ENCODE measurements at regions not wholly inside any gene's neighbourhood (a gene's known extent, or its start where the extent isn't known, plus 50 kb on each side); places are given as distances from the start of the nearest gene placed in this dataset.
A peak's percentile ranks its signal among the peaks of the same experiment; 100 is the strongest.

DNA sequence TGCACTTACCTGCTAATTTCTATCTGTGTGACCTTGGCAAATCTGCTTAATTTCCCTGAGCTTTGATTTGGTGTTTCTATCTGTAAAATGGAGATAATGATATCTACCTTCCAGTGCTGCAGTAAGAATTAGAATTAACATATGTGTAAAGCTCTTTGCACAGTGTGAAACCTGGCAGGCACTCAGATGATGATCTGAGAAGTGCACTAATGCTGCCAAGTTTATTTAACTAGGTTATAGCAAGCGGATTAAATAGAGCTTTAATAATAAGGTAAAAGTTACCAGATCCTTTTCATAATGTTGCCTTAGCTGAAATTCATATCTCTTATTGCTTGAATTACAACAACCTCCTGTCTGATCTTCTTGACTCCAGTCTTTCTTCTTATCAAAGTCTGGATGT lies 315.3 kb upstream of the CD180 start:
- CTCF ChIA-PET: no interaction called here
- peaks cover 11% of the 10 kb centered on the region for H3K27me3 Mint-ChIP-seq
- H3K27ac Mint-ChIP-seq: no peak overlapping the region
- DNase-seq (no peak), ATAC-seq (no peak)
- H3K4me1 Mint-ChIP-seq: peaks cover 47% of the 10 kb centered on the region
- no peak overlapping the region for H3K4me3 Mint-ChIP-seq
- H3K36me3 Mint-ChIP-seq: peaks cover 17% of the 10 kb centered on the region
- peaks cover 2% of the 10 kb centered on the region for H3K9me3 Mint-ChIP-seq (ENCODE audit: low read depth)

DNA sequence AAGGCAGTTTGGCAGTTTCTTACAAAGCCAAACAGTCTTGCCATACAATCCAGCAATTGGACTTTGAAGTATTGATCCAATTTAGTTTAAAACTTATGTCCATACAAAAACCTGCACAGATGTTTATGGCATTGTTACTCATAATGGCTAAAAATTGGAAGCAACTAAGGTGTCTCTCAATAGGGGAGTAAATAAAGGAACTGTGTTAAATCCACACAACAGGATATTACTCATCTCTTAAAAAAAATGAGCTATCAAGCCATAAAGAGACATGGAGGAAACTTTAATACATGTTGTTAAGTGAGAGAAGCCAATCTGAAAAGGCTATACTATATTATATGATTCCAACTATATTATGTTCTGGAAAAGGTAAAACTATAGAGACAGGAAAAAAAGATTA lies 313.6 kb upstream of the CD180 start:
- peaks cover 9% of the 10 kb centered on the region for H3K27me3 Mint-ChIP-seq

DNA sequence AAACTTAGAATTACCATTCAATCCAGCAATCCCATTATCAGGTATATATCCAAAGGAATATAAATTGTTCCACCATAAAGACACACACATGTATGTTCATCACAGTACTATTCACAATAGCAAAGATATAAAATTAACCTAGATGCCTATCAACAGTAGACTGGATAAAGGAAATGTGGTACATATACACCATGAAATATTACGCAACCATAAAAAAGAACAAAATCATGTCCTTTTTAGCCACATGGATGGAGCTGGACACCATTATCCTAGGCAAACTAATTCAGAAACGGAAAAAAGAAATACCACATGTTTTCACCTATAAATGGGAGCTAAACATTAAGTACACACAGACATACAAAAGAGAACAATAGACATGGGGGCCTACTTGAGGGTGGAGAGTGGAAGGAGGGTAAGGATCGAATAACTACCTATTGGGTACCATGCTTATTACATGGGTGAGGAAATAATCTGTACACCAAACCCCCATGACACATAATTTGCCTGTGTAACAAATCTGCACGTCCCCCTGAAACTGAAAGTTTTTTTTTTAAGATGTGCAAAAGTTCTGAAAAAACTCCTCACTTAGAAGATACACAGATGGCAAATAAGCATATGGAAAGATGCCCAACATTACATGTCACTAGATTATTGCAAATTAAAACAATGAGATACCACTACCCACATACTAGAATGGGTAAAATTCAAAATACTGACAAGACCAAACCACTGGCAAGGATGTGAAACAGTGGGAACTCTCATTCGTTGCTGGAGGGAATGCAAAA lies 313.0 kb upstream of the CD180 start:
- Mint-ChIP-seq H3K36me3 (peaks cover 13% of the 10 kb centered on the region), H3K4me1 (peaks cover 27% of the 10 kb centered on the region), H3K9me3 (ENCODE audit: low read depth) (peaks cover 2% of the 10 kb centered on the region), H3K27me3 (peaks cover 9% of the 10 kb centered on the region), H3K27ac (peak overlapping the region; percentile 31), H3K4me3 (no peak overlapping the region)
- ATAC-seq (peak; percentile 9), DNase-seq (no peak)
- CTCF ChIA-PET: no interaction called here

More for the DNA sequence above, 313.6 kb upstream of the CD180 start:
- Mint-ChIP-seq H3K4me1 (peaks cover 33% of the 10 kb centered on the region), H3K27ac (no peak overlapping the region), H3K9me3 (ENCODE audit: low read depth) (peaks cover 2% of the 10 kb centered on the region), H3K36me3 (peaks cover 13% of the 10 kb centered on the region), H3K4me3 (no peak overlapping the region)
- CTCF ChIA-PET: no interaction called here
- DNase-seq (no peak), ATAC-seq (peak; percentile 25)

DNA sequence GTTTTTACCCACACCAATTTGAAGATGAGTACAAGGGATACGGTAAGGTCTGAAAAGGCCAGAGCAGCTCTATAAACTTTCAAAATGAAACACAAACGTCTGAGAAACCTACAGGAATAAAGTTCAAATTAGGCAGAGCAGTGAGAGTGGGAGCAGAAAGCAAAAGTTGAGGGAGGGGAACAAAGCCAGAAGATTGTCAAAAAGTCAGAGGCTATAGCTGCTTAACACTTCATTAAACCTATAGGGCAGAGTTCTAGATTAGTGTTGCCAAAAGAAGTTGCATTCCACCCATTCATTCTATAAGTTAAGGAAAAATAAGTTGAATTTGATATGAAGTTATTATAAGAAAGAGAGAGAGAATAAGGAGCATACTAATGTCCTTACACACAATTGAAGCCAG lies 309.6 kb upstream of the CD180 start:
- no peak for DNase-seq
- H3K27ac Mint-ChIP-seq: no peak overlapping the region
- H3K36me3 Mint-ChIP-seq: peaks cover 3% of the 10 kb centered on the region
- peaks cover 12% of the 10 kb centered on the region for H3K27me3 Mint-ChIP-seq
- peaks cover 14% of the 10 kb centered on the region for H3K4me1 Mint-ChIP-seq
- CTCF ChIA-PET: no interaction called here
- no peak for ATAC-seq
- peaks cover 2% of the 10 kb centered on the region for H3K9me3 Mint-ChIP-seq (ENCODE audit: low read depth)
- H3K4me3 Mint-ChIP-seq: no peak overlapping the region

DNA sequence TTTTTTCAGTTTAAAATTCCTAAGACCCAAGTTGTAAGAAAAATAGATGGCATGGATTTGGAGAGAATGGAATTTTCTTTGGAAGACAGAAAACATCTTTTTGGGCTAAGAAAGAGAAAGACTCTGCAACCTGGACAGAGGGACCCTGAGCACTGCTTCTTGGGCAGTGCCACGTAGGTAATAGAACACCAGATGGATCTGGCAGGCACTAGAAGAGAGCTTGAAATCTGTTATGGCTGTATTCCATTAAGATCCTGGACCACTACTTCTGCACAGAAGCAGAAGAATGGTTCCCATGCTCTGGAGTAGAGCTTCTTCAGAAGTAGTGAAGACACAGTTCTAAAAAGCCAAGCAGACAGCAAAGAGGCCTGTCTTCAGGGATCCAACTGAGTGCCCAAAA lies 306.4 kb upstream of the CD180 start:
- Mint-ChIP-seq H3K27ac (no peak overlapping the region), H3K4me1 (no peaks in the 10 kb centered on the region), H3K27me3 (peaks cover 14% of the 10 kb centered on the region), H3K9me3 (ENCODE audit: low read depth) (peaks cover 2% of the 10 kb centered on the region), H3K36me3 (peaks cover 8% of the 10 kb centered on the region), H3K4me3 (no peak overlapping the region)
- CTCF ChIA-PET: interaction anchor here (1.7 kb wide), 1 partner anchor 751 kb away, joined by 5 read pairs; no protein-coding TSS in a partner anchor
- DNase-seq: no peak
- ATAC-seq: no peak

DNA sequence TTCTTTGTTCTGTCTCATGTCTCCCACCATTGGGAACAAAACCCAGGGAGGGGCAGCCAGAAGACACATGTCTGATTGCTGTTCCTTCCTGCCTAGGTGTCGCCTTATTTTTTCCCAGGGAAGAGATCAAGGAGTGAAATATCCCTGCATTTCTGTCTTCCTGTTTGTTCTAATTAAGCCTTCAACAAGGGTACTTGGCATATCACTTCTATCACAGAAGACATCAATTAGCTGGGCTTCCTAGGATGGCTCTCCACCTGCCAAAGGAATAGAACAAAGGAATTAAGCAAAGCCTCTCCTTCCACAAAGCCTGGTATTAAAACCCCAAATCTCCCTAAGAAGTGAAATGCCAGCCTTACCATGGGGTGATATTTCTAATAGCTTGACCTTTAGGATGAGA lies 299.5 kb upstream of the CD180 start:
- ATAC-seq (no peak), DNase-seq (no peak)
- no peaks in the 10 kb centered on the region for H3K4me1 Mint-ChIP-seq
- no peak overlapping the region for H3K4me3 Mint-ChIP-seq
- H3K27ac Mint-ChIP-seq: no peak overlapping the region
- H3K27me3 Mint-ChIP-seq: peaks cover under 1% of the 10 kb centered on the region
- H3K9me3 Mint-ChIP-seq (ENCODE audit: low read depth): peaks cover 2% of the 10 kb centered on the region
- H3K36me3 Mint-ChIP-seq: peaks cover 8% of the 10 kb centered on the region
- CTCF ChIA-PET: no interaction called here

DNA sequence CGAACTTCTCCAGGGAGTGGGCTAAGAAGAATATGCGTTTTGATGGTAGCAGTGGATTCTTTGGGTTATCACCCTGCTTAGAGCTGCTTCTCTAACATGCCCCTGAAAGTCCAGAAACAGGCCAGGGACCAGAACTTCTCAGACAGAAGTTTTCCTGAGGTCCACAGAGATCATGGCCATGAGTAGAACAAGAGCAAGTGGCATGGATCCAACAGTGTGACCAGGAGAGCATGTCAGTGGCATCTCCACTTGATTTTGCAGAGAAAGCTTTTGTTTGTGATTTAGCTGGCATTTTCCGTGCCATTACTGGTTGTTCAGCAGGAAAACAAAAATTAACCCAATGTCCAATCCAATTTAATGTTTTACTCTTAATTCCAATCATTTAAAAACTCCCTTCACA lies 298.5 kb upstream of the CD180 start:
- Mint-ChIP-seq H3K27ac (no peak overlapping the region), H3K4me3 (no peak overlapping the region), H3K36me3 (peaks cover 3% of the 10 kb centered on the region), H3K27me3 (no peaks in the 10 kb centered on the region), H3K9me3 (ENCODE audit: low read depth) (peaks cover 2% of the 10 kb centered on the region), H3K4me1 (no peaks in the 10 kb centered on the region)
- ATAC-seq (no peak), DNase-seq (no peak)
- CTCF ChIA-PET: interaction anchor here (1.2 kb wide), 1 partner anchor 791 kb away, joined by 3 read pairs; no protein-coding TSS in a partner anchor

DNA sequence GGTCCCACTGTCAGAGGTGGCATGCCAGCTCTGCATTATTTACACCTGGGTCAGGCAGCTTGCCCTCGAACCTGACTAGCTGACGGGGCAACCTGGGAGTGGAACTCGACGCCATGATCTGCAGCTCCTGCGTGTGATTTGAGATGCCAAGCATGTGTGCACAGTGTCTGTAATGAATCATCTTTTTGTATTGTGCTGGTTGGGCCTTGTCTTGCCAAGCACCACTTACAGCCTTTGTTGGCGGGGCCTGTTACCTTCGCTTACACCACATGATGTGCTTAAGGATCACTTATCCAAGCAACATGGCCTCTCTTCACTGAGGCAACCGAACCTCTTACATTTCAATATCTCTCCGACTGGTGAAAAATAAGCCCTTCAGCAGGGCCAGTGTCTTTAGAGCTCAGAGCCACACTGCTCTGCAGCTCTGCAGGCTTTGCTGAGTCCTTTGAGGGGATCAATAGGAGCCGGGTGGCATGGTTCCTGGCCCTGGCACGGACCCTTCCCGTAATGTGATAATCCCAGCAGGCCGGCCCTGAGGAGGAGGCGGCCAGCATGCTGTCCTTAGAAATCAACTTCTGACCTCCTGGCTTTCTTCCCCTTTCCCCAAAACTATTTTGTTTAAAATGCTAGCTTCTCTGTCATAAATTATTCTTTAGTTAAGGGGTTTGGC lies 297.7 kb upstream of the CD180 start:
- Mint-ChIP-seq H3K36me3 (peaks cover 2% of the 10 kb centered on the region), H3K4me3 (no peak overlapping the region), H3K27ac (no peak overlapping the region), H3K27me3 (no peaks in the 10 kb centered on the region), H3K9me3 (ENCODE audit: low read depth) (no peaks in the 10 kb centered on the region), H3K4me1 (no peaks in the 10 kb centered on the region)
- CTCF ChIA-PET: interaction anchor here (1.2 kb wide), 1 partner anchor 792 kb away, joined by 3 read pairs; no protein-coding TSS in a partner anchor
- DNase-seq (no peak), ATAC-seq (no peak)

DNA sequence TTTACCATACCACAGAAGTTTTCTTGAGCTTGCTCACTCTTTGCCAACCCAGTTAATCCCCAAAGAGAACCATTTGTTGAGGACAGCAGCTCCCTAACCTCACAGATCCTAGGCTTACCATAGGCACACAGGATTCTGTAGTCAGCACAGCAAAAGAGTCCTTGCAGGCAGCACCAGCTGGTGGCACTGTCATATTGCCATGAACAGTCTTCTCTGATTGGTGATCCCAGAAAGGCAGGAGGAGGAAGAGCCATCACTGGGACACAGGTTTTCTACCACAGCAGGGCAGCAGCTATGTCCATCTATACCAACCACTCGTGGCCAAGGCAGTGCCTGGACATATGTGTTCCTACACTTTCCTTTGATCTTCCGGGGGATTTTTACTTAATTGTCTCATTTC lies 297.1 kb upstream of the CD180 start:
- no peaks in the 10 kb centered on the region for H3K27me3 Mint-ChIP-seq
- H3K36me3 Mint-ChIP-seq: no peaks in the 10 kb centered on the region
- no peak overlapping the region for H3K4me3 Mint-ChIP-seq
- no peak overlapping the region for H3K27ac Mint-ChIP-seq
- H3K4me1 Mint-ChIP-seq: no peaks in the 10 kb centered on the region
- no peaks in the 10 kb centered on the region for H3K9me3 Mint-ChIP-seq (ENCODE audit: low read depth)
- DNase-seq (no peak), ATAC-seq (no peak)
- CTCF ChIA-PET: interaction anchor here (1.2 kb wide), 1 partner anchor 792 kb away, joined by 3 read pairs; no protein-coding TSS in a partner anchor

DNA sequence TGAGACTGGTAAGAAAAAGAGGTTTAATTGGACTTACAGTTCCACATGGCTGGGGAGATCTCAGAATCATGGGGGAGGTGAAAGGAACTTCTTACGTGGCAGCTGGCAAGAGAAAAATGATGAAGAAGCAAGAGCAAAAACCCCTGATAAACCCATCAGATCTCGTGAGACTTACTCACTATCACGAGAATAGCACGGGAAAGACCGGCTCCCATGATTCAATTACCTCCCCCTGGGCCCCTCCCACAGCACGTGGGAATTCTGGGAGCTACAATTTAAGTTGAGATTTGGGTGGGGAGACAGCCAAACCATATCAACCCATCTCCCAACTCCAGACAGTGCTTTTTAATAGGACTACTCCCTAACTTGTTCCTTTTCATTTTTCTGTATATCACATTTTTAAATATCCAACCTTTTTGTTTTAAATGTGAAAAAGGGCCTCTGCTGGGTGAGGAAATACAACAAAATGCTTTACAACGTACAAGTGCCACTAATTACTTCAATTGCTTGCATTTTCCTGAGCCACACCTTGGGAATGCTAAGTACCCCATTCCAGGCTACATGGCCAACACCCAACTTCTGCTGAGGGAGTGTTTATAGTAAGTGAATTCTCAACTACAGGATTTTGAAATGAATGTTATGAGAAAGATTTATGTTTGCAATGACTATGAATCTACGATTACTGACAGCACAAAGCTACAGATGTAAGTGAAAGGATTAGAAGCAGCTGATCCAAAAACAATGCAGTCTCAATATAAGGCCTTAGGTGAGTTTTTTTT lies 294.1 kb upstream of the CD180 start:
- H3K27me3 Mint-ChIP-seq: no peaks in the 10 kb centered on the region
- no peak overlapping the region for H3K4me3 Mint-ChIP-seq
- H3K4me1 Mint-ChIP-seq: no peaks in the 10 kb centered on the region
- H3K9me3 Mint-ChIP-seq (ENCODE audit: low read depth): no peaks in the 10 kb centered on the region
- CTCF ChIA-PET: no interaction called here
- no peak for DNase-seq
- H3K36me3 Mint-ChIP-seq: no peaks in the 10 kb centered on the region
- no peak overlapping the region for H3K27ac Mint-ChIP-seq
- no peak for ATAC-seq

DNA sequence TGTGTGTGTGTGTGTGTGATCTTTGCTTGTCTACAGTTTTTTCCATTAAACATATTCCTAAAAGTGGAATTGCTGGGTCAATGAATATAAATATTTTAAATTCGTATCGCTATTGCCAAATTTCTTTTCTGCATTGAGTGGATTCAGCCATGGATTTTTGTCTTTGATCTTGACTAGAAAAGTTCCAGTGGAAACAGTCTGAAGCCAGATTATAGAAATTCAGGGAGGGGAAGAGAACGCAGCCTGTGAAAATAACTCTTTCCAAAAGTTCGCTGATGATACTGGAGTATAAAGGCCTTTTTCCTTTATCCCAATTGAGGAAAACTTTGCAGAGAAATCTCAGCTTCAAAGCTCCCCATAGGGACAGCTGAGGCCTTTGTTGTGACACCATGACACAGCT lies 292.3 kb upstream of the CD180 start:
- CTCF ChIA-PET: no interaction called here
- no peaks in the 10 kb centered on the region for H3K36me3 Mint-ChIP-seq
- H3K27me3 Mint-ChIP-seq: no peaks in the 10 kb centered on the region
- H3K27ac Mint-ChIP-seq: no peak overlapping the region
- H3K4me1 Mint-ChIP-seq: no peaks in the 10 kb centered on the region
- DNase-seq: no peak
- H3K4me3 Mint-ChIP-seq: no peak overlapping the region
- no peak for ATAC-seq
- no peaks in the 10 kb centered on the region for H3K9me3 Mint-ChIP-seq (ENCODE audit: low read depth)

DNA sequence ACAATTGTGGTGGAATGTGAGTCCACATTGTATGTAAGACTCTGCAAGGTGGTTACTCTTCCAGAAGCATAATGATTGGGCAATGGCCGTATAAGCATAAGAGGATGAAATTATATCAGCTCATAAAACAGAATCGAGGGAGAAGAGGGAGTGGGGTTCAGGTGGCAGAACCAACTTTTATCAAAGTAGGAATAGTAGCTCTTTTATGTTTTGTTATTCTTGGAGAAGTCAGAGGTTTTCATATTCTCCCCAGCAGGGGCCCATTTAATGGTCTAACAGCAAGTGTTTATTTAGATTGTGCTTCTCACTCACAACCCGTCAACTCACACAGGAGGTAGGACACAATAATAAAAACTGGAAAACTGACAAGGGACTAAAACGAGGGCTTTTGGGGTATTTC lies 291.3 kb upstream of the CD180 start:
- Mint-ChIP-seq H3K4me1 (peaks cover 3% of the 10 kb centered on the region), H3K36me3 (no peaks in the 10 kb centered on the region), H3K9me3 (ENCODE audit: low read depth) (no peaks in the 10 kb centered on the region), H3K4me3 (no peak overlapping the region), H3K27me3 (peaks cover 2% of the 10 kb centered on the region), H3K27ac (no peak overlapping the region)
- CTCF ChIA-PET: no interaction called here
- DNase-seq (no peak), ATAC-seq (no peak)

DNA sequence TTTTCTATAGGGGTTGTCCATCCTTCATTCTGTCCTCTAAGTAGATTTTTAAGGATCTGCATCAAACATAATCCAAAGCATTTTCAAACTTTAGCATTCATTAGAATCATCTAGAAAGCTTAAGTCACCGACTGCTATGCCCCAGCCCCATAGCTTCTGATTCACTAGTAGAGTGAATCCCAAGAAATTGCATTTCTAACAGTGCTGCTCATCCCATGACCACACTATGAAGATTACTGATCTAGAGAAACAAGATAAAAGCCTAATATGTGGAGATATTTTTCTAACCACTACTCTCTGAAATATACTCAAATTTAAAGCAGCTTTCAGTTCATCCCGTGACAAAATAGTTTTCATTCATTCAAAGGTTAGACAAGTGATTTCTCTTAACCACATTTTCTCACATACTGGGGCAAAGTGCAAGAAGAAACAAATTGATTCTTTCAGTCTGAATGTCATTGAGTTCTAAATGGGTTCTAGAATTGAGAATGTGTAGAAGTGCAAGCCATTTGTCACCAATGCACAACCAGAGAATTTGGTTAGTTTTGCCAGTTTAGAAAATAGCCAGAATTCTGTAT lies 286.9 kb upstream of the CD180 start:
- CTCF ChIA-PET: no interaction called here
- ATAC-seq (no peak), DNase-seq (no peak)
- Mint-ChIP-seq H3K27me3 (peaks cover 2% of the 10 kb centered on the region), H3K36me3 (no peaks in the 10 kb centered on the region), H3K9me3 (ENCODE audit: low read depth) (peaks cover 3% of the 10 kb centered on the region), H3K4me3 (no peak overlapping the region), H3K4me1 (peaks cover 3% of the 10 kb centered on the region), H3K27ac (no peak overlapping the region)

All from activated CD8-positive, alpha-beta memory T cell treated with anti-CD3 and anti-CD28 coated beads, Interleukin-2, amount 10 ng/mL, durations not matched to agents 7 days and 5 days (primary cell).